Stimulated activated CD4-positive, alpha-beta T cell treated with anti-CD3 and anti-CD28 coated beads, Interleukin-12 subunit alpha, Interleukin-12 subunit beta, amount 100 ng/mL, for 24 hours (primary cell): ENCODE measurements at regions not wholly inside any gene's neighbourhood (a gene's known extent, or its start where the extent isn't known, plus 50 kb on each side); places are given as distances from the start of the nearest gene placed in this dataset.

Experiments
- DNase-seq, 2 experiments: peaks; one replicate each; pipeline ENCODE4 v3.0.0-alpha.2; 2020; ENCODE audit warnings: low read depth in 2 of 2

- DNase-seq: no peak
Observed at GRCh38 chr11:91956711-91957110, 267.9 kb upstream of the FAT3 start.

GRCh38 chr11:91955206-91955605, 269.4 kb upstream of the FAT3 start:
- DNase-seq: no peak

- no peak for DNase-seq
Observed at GRCh38 chr11:91952056-91952455, 272.6 kb upstream of the FAT3 start.

- DNase-seq: no peak
Observed at GRCh38 chr11:91947215-91947820, 277.3 kb upstream of the FAT3 start.

- DNase-seq: no peak
Observed at GRCh38 chr11:91946397-91946951, 278.1 kb upstream of the FAT3 start.

GRCh38 chr11:91935120-91935519, 289.5 kb upstream of the FAT3 start:
- DNase-seq: no peak

- DNase-seq: no peak
Observed at GRCh38 chr11:91932151-91932821, 292.3 kb upstream of the FAT3 start.

- no peak for DNase-seq
Observed at GRCh38 chr11:91927448-91927847, 297.2 kb upstream of the FAT3 start.

- DNase-seq: no peak
Observed at GRCh38 chr11:91926965-91927364, 297.7 kb upstream of the FAT3 start.

- no peak for DNase-seq
Observed at GRCh38 chr11:91922846-91923245, 301.8 kb upstream of the FAT3 start.

GRCh38 chr11:91921974-91922373, 302.6 kb upstream of the FAT3 start:
- no peak for DNase-seq

GRCh38 chr11:91913407-91913806, 311.2 kb upstream of the FAT3 start:
- no peak for DNase-seq

- no peak for DNase-seq
Observed at GRCh38 chr11:91912322-91912721, 312.3 kb upstream of the FAT3 start.

- DNase-seq: no peak
Observed at GRCh38 chr11:91906871-91907624, 317.6 kb upstream of the FAT3 start.

GRCh38 chr11:91904792-91905785, 319.5 kb upstream of the FAT3 start:
- no peak for DNase-seq

GRCh38 chr11:91902312-91902711, 322.3 kb upstream of the FAT3 start:
- no peak for DNase-seq

GRCh38 chr11:91880660-91881059, 344.0 kb upstream of the FAT3 start:
- no peak for DNase-seq

- DNase-seq: no peak
Observed at GRCh38 chr11:91876746-91877145, 347.9 kb upstream of the FAT3 start.

- no peak for DNase-seq
Observed at GRCh38 chr11:91872243-91872642, 352.4 kb upstream of the FAT3 start.

- DNase-seq: no peak
Observed at GRCh38 chr11:91871791-91872190, 352.8 kb upstream of the FAT3 start.

GRCh38 chr11:91871048-91871447, 353.6 kb upstream of the FAT3 start:
- no peak for DNase-seq

- DNase-seq: no peak
Observed at GRCh38 chr11:91869686-91870085, 354.9 kb upstream of the FAT3 start.
